HG03442 (cell line): ENCODE measurements at regions not wholly inside any gene's neighbourhood (a gene's known extent, or its start where the extent isn't known, plus 50 kb on each side); places are given as distances from the start of the nearest gene placed in this dataset.
"Not testable (repeated sequence)": the region's sequence is repeated elsewhere in the genome, so short reads cannot be mapped to it uniquely, and the experiment has no call there.

Source experiments
- ATAC-seq: cut with Tn5 transposase; IDR thresholded peaks from one replicate; pipeline ENCODE4 v1.9.1; 2021; ENCODE audit warnings: mild to moderate bottlenecking, moderate library complexity; ENCODE audit not compliant: unreplicated experiment

- ATAC-seq, result no peak
Measured at GRCh38 chr7:119228482-119228881, 1004.0 kb downstream of the ANKRD7 start.

DNA sequence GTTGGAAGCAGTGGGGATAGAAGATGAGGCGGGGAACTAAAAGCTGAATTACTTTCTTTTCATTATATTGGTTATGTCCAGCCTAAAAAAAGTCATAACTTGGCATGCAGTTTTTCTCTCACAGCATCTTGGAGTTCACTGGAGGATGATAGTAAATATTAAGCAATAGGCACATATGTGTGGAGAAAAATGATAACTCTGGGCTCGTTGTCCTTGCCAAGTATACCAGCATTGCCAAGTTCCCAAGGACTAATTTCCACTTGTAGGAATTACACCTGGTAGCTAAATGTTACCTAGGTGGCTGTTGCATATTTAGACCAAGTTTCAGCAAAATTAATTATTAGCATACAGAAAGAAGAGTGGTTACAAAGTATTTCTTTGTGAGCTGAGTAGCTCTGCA, 1007.6 kb downstream of the ANKRD7 start:
- ATAC-seq, result no peak

DNA sequence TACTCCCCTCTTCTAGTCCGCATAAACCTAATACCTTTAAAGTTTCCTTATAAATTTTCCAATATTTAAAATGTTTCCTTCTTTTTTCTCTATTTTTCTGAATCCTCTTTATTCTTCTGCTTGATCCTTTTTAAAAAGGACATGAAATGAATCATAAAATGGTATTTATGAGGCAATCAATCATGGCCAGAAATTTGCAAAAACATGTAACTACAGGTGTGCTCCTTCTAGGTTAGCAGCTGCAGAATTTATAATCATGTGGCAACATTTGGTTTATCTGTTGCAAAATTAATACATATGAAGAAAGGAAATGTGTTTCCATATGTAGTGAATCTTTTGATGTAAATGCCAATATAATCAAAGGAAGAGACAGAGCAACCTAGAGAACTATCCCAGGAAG, 1008.5 kb downstream of the ANKRD7 start:
- ATAC-seq, result no peak

DNA sequence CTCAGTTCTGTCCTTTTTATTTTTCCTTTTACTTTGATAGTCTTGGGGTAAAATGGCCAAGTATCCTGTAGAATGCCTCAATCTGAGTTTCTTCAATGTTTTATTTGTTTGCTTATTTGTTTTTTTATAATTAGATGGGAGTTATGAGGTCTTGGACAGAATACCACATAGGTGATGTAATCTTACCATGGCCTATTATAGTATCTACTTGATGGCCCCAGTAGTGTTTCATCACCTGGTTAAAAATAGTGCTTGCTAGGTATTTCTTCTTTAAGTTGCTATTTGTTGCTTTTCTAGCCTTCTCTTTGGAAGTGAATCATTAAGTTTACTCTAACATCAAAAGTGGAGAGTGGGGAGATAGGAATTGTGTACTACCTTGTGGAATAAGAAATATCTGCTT, 1020.0 kb upstream of the KCND2 start:
- ATAC-seq, result no peak

GRCh38 chr7:119254742-119255141, 1018.2 kb upstream of the KCND2 start:
- ATAC-seq, result no peak

GRCh38 chr7:119256001-119256400, 1017.0 kb upstream of the KCND2 start:
- no peak for ATAC-seq

DNA sequence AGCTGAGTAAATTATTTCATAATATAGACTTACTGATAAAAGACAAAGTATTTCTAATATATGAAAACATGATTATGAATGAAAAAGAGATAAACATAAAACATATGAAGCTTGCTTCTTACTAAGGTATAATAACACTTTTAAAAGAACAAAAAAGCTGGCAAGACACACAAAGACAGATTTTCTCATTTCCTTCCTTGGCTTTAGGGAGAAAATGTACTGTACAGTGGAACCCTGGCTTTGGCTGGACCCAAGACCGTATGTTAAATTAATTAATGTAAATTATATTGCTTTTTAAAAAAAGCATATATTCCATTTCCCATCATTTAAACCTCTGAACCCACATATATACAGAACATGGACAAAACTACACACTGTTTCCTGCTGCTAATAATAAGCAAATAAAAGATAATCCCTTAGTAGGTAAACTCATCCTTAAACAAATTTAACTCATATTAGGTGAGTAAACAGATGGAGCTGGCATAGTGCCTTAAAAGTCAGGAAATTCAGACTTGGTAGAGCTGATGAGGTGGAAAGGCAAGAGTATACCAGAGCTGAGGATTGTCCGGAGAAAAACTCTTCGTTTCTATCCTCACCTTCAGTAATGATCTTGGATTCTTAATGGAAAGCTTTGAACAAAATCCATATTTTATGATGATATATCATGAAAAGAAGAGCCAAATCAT, 1016.4 kb upstream of the KCND2 start:
- no peak for ATAC-seq

- ATAC-seq, result not testable (repeated sequence)
Measured at GRCh38 chr7:119266790-119267189, 1006.2 kb upstream of the KCND2 start.

DNA sequence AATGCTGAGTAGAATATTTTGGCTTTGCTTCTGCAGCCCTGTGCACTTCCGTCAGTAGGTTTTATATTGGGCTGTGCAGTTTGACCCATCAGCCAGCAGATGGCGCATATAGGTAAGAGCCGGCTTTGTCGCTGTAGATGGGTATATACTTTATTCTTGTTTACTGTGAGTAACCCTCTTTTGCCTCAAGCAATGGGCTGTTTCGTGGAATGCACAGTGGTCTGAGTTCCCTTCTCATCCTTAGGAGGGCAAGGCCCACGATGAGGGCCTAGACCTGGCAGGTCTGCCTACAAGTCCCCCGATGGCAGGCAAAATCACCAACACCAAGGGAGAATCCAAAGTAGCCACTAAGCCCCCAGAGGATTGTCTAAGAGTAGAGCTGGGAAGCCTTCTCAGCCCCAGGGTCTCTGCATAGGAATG, 1002.9 kb upstream of the KCND2 start:
- peak; percentile 98 for ATAC-seq

DNA sequence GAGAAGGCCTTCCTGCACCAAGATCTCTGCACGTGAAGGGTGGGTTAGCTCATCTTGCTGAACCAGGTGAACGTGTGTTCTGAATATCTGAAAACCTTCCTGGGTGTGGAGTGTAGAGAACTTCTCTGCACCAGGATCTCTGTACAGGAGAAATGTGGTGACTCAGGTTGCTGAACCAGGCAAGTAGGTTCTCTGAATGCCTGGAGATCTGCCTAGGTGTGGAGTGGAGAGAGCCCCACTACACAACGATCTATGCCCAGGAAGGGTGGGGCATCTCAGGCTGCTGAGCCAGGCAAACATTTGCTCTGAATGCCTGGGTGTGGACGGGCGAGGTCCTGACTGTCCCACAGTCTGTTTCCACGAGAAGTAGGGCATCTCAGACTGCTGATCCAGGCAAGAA, 1002.3 kb upstream of the KCND2 start:
- no peak for ATAC-seq

GRCh38 chr7:119271147-119271779, 1001.7 kb upstream of the KCND2 start:
- ATAC-seq, result no peak

DNA sequence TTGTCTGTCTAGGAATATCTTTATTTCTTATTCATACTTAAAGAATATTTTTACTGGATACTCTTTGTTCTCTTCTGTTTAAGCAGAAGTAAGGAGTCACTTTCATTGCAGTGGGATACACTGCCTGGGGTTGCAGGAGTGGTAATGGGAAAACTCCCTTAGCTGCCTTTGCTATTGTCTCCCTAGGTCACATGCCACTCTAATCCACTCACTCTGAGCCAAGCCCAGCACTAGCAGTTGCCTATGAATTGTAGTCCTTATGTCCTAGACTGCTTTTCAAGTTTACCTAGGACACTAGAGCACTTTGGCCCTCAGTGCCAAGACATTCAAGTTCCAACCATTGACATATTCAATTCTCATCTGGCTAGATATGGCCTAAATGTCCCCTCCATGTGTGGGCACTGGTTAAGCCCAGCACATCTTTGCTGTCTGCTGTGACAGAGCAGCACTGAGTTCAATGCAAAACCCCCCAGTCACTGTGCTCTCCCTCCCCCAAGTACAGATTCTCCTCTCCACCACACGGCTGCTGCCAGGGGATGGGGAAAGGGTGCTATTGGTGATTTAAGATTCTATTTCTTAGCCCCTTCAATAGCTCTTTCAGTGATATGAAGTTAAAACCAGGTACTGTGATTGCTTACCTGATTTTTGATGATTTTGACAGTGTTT, 991.7 kb upstream of the KCND2 start:
- no peak for ATAC-seq

GRCh38 chr7:119283353-119283752, 989.6 kb upstream of the KCND2 start:
- no peak for ATAC-seq

- no peak for ATAC-seq
Measured at GRCh38 chr7:119288416-119288815, 984.6 kb upstream of the KCND2 start.

- ATAC-seq, result not testable (repeated sequence)
Measured at GRCh38 chr7:119300341-119300740, 972.6 kb upstream of the KCND2 start.

DNA sequence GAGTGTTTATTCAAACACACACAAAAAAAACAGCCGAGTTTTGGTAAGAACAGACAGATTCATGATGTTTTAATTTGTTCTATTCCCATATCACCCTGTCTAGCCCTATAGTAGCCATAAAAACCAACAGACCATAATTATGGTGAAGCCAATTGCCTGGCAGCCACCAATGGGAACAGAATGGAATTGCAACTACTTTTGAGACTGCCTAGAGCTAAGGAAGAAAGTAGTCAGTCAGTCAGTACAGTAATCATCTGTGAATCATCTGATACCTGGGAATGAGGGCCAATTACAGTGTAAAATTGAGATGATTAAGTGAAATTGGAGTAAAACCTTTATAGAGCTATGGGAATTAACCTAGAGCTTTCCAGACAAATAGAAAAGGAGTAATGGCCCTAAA, 952.7 kb upstream of the KCND2 start:
- no peak for ATAC-seq

DNA sequence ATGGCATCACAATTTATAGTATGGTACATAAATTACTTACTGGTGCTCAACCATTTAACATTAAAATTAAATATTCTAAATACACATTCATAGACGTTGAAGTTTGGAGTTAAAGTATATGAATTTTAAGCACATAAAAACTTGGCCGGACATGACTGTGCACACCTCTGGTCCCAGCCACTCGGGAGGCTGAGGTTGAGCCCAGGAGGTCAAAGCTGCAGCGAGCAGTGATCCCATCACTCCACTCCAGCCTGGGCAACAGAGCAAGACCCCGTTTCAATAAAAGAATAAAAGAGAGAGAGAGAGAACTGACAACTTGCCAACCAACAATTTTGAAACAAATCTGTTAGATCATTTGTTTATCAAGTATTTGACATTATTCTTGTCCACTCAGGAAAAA, 943.3 kb upstream of the KCND2 start:
- no peak for ATAC-seq

DNA sequence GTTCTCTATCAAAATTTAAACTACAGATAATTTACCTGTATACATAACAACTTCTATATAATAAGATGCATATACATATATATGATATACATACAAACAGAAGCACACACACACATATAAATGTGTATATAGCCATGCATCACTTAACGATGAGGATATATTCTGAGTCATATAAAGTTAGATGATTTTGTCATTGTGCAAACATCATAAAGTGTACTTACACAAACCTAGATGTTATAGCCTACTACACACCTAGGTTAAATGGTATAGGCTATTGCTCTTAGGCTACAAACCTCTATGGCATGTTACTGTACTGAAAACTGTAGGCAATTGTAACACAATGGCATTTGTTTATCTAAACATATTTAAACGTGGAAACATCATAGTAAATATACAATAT, 937.6 kb upstream of the KCND2 start:
- ATAC-seq, result no peak

DNA sequence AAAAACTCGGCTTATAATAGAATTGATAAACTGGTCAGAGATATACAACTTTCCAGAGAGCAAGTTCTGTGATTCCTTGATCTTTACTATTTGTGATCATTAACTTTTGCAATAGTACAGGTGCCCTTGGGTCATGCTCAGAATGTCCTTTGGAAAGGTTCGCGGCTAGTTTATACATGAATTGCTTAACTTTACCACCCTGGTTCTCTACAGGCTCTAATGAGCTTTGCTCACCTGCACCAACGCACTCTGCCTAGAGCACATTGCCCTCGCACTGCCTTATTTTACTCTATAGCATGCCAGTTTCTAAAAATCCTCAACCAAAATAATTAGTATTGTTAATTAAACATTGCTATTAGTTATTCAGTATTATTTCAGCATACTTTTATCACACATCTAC, 931.2 kb upstream of the KCND2 start:
- no peak for ATAC-seq

DNA sequence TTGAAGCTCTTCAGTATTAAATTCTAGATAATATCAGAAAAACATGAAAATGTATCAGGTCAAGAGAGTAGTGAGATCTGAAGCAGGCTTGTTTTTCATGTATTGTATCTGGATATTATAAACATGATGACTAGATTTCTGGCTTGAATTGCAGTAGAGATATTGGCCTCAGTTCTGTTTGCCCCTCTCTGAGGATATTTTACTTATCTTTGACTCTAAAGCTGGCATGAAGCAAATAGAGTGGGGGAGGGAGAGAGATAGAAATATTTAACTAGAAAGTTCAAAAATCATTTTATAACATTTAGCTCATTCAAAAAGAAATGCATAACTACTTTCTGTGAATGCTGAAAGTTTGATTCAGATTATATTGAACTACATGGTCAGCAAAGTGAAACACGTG, 929.7 kb upstream of the KCND2 start:
- no peak for ATAC-seq

GRCh38 chr7:119344466-119344865, 928.5 kb upstream of the KCND2 start:
- ATAC-seq, result no peak

DNA sequence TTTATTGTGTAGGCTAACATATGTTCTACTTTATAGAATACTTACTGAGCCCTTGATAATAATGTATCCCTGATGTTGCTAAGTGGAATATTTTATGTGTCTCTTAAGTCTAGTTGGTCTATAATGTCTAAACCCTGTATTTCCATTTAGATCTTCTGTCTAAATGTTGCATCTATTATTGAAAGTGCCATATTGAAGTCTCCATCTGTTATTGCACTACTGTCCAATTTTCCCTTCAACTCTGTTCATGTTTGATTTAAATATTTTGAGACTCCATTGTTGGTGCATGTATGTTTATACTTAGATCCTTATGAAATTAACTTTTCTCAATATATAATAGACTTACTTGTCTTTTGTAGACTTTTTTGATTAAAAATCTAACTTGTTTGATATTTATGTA, 924.5 kb upstream of the KCND2 start:
- no peak for ATAC-seq
